OCI-LY1 (cell line): ENCODE measurements at regions not wholly inside any gene's neighbourhood (a gene's known extent, or its start where the extent isn't known, plus 50 kb on each side); places are given as distances from the start of the nearest gene placed in this dataset.

Source experiments
- H2AFZ ChIP-seq: fragments of 200-600 bp; sonication (generic), shearing (Covaris generic); 2 replicates; pipeline ENCODE4 v1.6.0; 2014; ENCODE audit warnings: antibody characterized with exemption, mild to moderate bottlenecking, low read length
- H3F3A ChIP-seq: fragments of 200-600 bp; sonication (generic), shearing (Covaris generic); 2 replicates; pipeline ENCODE4 v1.6.0; 2014; ENCODE audit warnings: mild to moderate bottlenecking, antibody characterized with exemption, low read length, moderate library complexity; ENCODE audit not compliant: insufficient read depth
- H3K27ac ChIP-seq: fragments of 200-600 bp; sonication (generic); 2 replicates; pipeline ENCODE4 v1.5.1; 2014; ENCODE audit warnings: low read length, mixed run types, mild to moderate bottlenecking, low read depth; ENCODE audit not compliant: poor library complexity, severe bottlenecking
- H3K27me3 ChIP-seq: fragments of 200-600 bp; sonication (generic); 2 replicates; pipeline ENCODE4 v1.6.0; 2014; ENCODE audit warnings: antibody characterized with exemption, mild to moderate bottlenecking, low read length, moderate library complexity; ENCODE audit not compliant: insufficient read depth
- H3K36me3 ChIP-seq: fragments of 200-600 bp; sonication (generic); 2 replicates; pipeline ENCODE4 v1.6.1; 2014; ENCODE audit warnings: mild to moderate bottlenecking, antibody characterized with exemption, low read length, moderate library complexity, mixed read lengths; ENCODE audit not compliant: insufficient read depth
- H3K4me1 ChIP-seq: fragments of 200-600 bp; sonication (generic); 2 replicates; pipeline ENCODE4 v1.5.1; 2014; ENCODE audit warnings: mild to moderate bottlenecking, low read length, moderate library complexity; ENCODE audit not compliant: insufficient read depth, severe bottlenecking
- H3K4me2 ChIP-seq: fragments of 200-600 bp; sonication (generic), shearing (Covaris generic); 2 replicates; pipeline ENCODE4 v1.6.1; 2014; ENCODE audit warnings: low read length
- H3K4me3 ChIP-seq: fragments of 200-600 bp; sonication (generic); 2 replicates; pipeline ENCODE4 v1.5.1; 2014; ENCODE audit warnings: low read length, low read depth, mild to moderate bottlenecking, mixed read lengths; ENCODE audit not compliant: poor library complexity, severe bottlenecking
- H3K79me2 ChIP-seq: fragments of 200-600 bp; shearing (Covaris generic); 2 replicates; pipeline ENCODE4 v1.6.1; 2016; ENCODE audit warnings: mixed run types, low read length, mixed read lengths; ENCODE audit not compliant: insufficient read depth
- H3K9ac ChIP-seq: fragments of 200-600 bp; sonication (generic), shearing (Covaris generic); 2 replicates; pipeline ENCODE4 v1.6.1; 2014; ENCODE audit warnings: mild to moderate bottlenecking, low read length, mixed read lengths
- H3K9me2 ChIP-seq: fragments of 200-600 bp; sonication (generic), shearing (Covaris generic); 2 replicates; pipeline ENCODE4 v1.6.1; 2014; ENCODE audit warnings: low read depth, mild to moderate bottlenecking, low read length, mixed read lengths
- H3K9me3 ChIP-seq: fragments of 200-600 bp; shearing (Covaris generic); 2 replicates; pipeline ENCODE4 v1.6.1; 2014; ENCODE audit warnings: low read length, mixed read lengths
- H4K20me1 ChIP-seq: fragments of 200-600 bp; sonication (generic), shearing (Covaris generic); 2 replicates; pipeline ENCODE4 v1.6.0; 2016; ENCODE audit warnings: mild to moderate bottlenecking, low read length; ENCODE audit not compliant: insufficient read depth
- EZH2 ChIP-seq: fragments of 200-600 bp; sonication (generic), shearing (Covaris generic); IDR thresholded peaks from 2 replicates; pipeline ENCODE4 v1.8.0; 2017; ENCODE audit warnings: borderline replicate concordance, mixed run types, mild to moderate bottlenecking, antibody characterized with exemption, low read length, moderate library complexity, mixed read lengths
- TF ChIP-seq, protein P1 (sequence below): fragments of 200-600 bp; sonication (generic), shearing (Covaris generic); IDR thresholded peaks from 2 replicates; pipeline ENCODE4 v1.5.1; 2017; ENCODE audit warnings: mild to moderate bottlenecking, antibody characterized with exemption, low read length, moderate library complexity, mixed read lengths

DNA sequence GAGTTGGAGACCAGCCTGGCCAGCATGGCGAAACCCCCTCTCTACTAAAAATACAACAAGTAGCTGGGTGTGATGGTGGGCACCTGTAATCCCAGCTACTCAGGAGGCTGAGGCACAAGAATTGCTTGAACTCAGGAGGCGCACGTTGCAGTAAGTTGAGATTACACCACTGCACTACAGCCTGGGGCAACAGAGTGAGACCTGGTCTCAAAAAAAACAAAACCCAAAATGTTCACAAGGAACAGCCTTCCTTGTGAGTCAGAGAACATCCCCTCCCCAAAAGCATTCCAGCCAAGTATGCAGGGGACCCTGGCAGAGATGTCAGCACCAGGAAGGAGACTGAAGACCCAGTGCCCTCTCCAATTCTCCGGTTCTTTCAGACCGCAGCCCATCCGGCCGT is 314.9 kb upstream of the TSHZ3 start:
- no peaks in the 10 kb centered on the region for H3K4me1 ChIP-seq
- H3K27ac ChIP-seq: no peak overlapping the region
- no peak overlapping the region for H3K9ac ChIP-seq
- H3K4me3 ChIP-seq: no peak overlapping the region
- no peaks in the 10 kb centered on the region for H3K36me3 ChIP-seq
- H3K9me2 ChIP-seq: no peaks in the 10 kb centered on the region
- H3F3A ChIP-seq: no peaks in the 10 kb centered on the region
- H3K79me2 ChIP-seq: no peaks in the 10 kb centered on the region
- no peaks in the 10 kb centered on the region for H3K9me3 ChIP-seq
- no peak overlapping the region for H2AFZ ChIP-seq
- H3K27me3 ChIP-seq: no peaks in the 10 kb centered on the region
- no peak for TF ChIP-seq EZH2
- TF ChIP-seq, protein P1, sequence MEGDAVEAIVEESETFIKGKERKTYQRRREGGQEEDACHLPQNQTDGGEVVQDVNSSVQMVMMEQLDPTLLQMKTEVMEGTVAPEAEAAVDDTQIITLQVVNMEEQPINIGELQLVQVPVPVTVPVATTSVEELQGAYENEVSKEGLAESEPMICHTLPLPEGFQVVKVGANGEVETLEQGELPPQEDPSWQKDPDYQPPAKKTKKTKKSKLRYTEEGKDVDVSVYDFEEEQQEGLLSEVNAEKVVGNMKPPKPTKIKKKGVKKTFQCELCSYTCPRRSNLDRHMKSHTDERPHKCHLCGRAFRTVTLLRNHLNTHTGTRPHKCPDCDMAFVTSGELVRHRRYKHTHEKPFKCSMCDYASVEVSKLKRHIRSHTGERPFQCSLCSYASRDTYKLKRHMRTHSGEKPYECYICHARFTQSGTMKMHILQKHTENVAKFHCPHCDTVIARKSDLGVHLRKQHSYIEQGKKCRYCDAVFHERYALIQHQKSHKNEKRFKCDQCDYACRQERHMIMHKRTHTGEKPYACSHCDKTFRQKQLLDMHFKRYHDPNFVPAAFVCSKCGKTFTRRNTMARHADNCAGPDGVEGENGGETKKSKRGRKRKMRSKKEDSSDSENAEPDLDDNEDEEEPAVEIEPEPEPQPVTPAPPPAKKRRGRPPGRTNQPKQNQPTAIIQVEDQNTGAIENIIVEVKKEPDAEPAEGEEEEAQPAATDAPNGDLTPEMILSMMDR: no peak
- H4K20me1 ChIP-seq: no peaks in the 10 kb centered on the region
- H3K4me2 ChIP-seq: no peak overlapping the region

DNA sequence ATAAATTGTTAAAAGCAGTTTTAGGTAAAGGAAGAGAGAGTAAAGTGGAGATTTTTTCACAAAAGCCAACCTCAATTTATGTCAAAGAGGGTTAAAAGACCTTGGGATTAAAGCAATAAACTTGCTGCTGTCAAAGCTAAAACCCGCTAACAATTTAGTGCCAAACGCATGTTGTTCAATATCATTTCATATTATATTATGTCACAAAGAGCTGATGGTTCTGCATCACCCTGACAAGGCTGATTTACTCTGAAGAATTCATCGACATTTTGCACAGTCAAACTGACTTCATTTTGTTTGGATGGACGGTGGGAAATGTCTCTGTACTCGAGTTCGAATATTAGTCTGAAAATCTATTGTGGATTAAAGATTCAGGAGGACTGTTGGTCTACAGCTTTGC is 315.8 kb upstream of the TSHZ3 start:
- Histone ChIP-seq H3K4me2 (no peak overlapping the region), H3K36me3 (no peaks in the 10 kb centered on the region), H3K4me1 (no peaks in the 10 kb centered on the region), H3K9me3 (no peaks in the 10 kb centered on the region), H3K27ac (no peak overlapping the region), H3K79me2 (no peaks in the 10 kb centered on the region), H3K9me2 (no peaks in the 10 kb centered on the region), H3F3A (no peaks in the 10 kb centered on the region), H3K9ac (no peak overlapping the region), H4K20me1 (no peaks in the 10 kb centered on the region), H2AFZ (no peak overlapping the region), H3K4me3 (no peak overlapping the region), H3K27me3 (no peaks in the 10 kb centered on the region)
- TF ChIP-seq, protein P1: no peak
- no peak for TF ChIP-seq EZH2

DNA sequence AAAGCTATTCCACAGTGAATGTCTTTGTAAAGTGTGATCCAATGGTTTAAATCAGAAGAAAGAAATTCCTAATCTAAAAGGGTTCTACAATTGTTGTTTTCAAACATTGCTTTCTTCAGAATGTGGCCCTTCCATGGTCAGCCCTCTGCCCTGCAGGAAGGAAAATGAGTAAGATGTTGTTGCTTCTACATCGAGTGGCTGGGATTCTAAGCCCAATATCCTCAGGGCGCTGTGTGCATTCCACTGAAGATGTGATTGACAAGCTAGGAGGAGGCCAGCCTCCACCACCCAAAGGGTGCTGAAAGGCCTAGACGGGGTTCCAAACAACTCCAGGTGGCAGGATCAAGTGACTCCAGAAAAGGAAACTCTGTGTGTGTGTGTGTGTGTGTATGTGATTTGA is 316.9 kb upstream of the TSHZ3 start:
- no peaks in the 10 kb centered on the region for H3K9me2 ChIP-seq
- H3K4me1 ChIP-seq: no peaks in the 10 kb centered on the region
- H3K4me2 ChIP-seq: no peak overlapping the region
- H3K4me3 ChIP-seq: no peak overlapping the region
- no peaks in the 10 kb centered on the region for H3F3A ChIP-seq
- no peak for TF ChIP-seq EZH2
- TF ChIP-seq, protein P1: no peak
- no peak overlapping the region for H2AFZ ChIP-seq
- no peaks in the 10 kb centered on the region for H3K9me3 ChIP-seq
- H3K27ac ChIP-seq: no peak overlapping the region
- no peaks in the 10 kb centered on the region for H3K36me3 ChIP-seq
- H3K27me3 ChIP-seq: no peaks in the 10 kb centered on the region
- H4K20me1 ChIP-seq: no peaks in the 10 kb centered on the region
- no peak overlapping the region for H3K9ac ChIP-seq
- no peaks in the 10 kb centered on the region for H3K79me2 ChIP-seq
